Aorta (tissue), 5 donors: ENCODE measurements at regions not wholly inside any gene's neighbourhood (a gene's known extent, or its start where the extent isn't known, plus 50 kb on each side); places are given as distances from the start of the nearest gene placed in this dataset.
"Not testable (repeated sequence)": the region's sequence is repeated elsewhere in the genome, so short reads cannot be mapped to it uniquely, and the experiment has no call there.

Experiments
- ATAC-seq: fragments of 200-7000 bp; cut with Tn5 transposase; one replicate; pipeline ENCODE4 v1.9.1; 2022; ENCODE audit warnings: moderate library complexity; ENCODE audit not compliant: low FRiP score
- DNase-seq, 2 donors: peaks; one replicate each; pipeline ENCODE4 v3.0.0-alpha.2; 2020
- H3K27ac ChIP-seq, 2 donors: one replicate each; pipeline ENCODE4 v1.5.1; 2013; ENCODE audit warnings: low read length in 2 of 2, mild to moderate bottlenecking in 2 of 2, moderate library complexity in 2 of 2, control low read depth in 1 of 2, inconsistent platforms in 1 of 2, low read depth in 1 of 2
- H3K27me3 ChIP-seq, 2 donors: one replicate each; pipeline ENCODE4 v1.6.1; 2013; ENCODE audit warnings: control low read depth in 1 of 2, low read length in 1 of 2, mild to moderate bottlenecking in 1 of 2, moderate library complexity in 1 of 2; ENCODE audit not compliant: insufficient read depth in 2 of 2, control insufficient read depth in 1 of 2
- H3K36me3 ChIP-seq, 2 donors: one replicate each; pipeline ENCODE4 v1.6.1; 2013; ENCODE audit warnings: control low read depth in 1 of 2, low read length in 1 of 2, mild to moderate bottlenecking in 1 of 2; ENCODE audit not compliant: insufficient read depth in 2 of 2, control insufficient read depth in 1 of 2
- H3K4me1 ChIP-seq, 2 donors: one replicate each; pipeline ENCODE4 v1.6.1; 2013; ENCODE audit warnings: low read length in 2 of 2, control low read depth in 1 of 2, mild to moderate bottlenecking in 1 of 2, moderate library complexity in 1 of 2; ENCODE audit not compliant: insufficient read depth in 2 of 2, control insufficient read depth in 1 of 2
- H3K4me3 ChIP-seq, 2 donors: one replicate each; pipeline ENCODE4 v1.5.1; 2013; ENCODE audit warnings: low read length in 2 of 2, control low read depth in 1 of 2, mild to moderate bottlenecking in 1 of 2
- H3K9me3 ChIP-seq: one replicate; pipeline ENCODE4 v1.6.1; 2013; ENCODE audit warnings: mild to moderate bottlenecking, low read length; ENCODE audit not compliant: control insufficient read depth
- WGBS, 2 donors: extraction: QIAGEN DNeasy Blood & Tissue Kit; methylation state at CpG; one replicate each; pipeline ENCODE4 v1.1.7; 2013; 5-methylcytosine and 5-hydroxymethylcytosine counted together
- intact Hi-C, 2 donors: fragments of 100-400 bp; cut with DNase I; formaldehyde crosslinking; loops; one replicate each; pipeline versions ENCODE4 v1.14.2 to v1.15.0; 2022
- donor health status: healthy with polysubstance abuse.
- donor health status: Bipolar disorder and iron deficiency.
- donor health status: DM: no; HTN: no; CAD: no.
- donor health status: DM: no; HTN: no; CAD: no.
- donor health status: DM: yes; HTN: yes; CAD: no.

- Histone ChIP-seq H3K36me3 (no peaks in the 10 kb centered on the region), H3K4me3 (no peak overlapping the region), H3K27ac (no peak overlapping the region), H3K27me3 (no peaks in the 10 kb centered on the region), H3K4me1 (no peaks in the 10 kb centered on the region), H3K9me3 (peaks cover 1% of the 10 kb centered on the region)
- intact Hi-C loops: no loop called here
- DNase-seq (no peak), ATAC-seq (no peak)
- 56% methylated on average over 5 of the region's 5 CpGs for WGBS, 2 donors
Observed at GRCh38 chr12:114499338-114499737, 93.4 kb upstream of the TBX5 start.

DNA sequence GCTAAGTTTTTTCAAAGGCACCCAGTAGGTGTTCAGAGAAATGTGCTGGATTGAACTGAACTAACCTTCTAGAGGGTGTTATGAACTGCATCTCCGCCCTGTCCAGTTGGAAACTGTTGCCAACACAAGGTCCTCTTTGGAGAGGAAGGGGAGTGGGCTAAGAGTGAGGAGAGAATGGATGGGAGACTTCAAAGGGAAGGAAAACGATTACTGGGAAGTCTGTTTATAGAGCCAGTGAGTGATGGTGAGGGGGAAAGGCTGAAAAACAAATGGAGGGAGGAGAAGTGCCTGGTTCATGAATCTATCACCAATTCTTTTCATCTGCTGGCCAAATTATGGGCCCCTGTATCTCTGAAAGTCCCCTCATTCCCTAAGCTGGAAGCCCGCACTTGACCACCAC lies 86.0 kb upstream of the TBX5 start:
- 33 to 43% methylated on average over 3 of the region's 3 CpGs for WGBS, 2 donors
- intact Hi-C loops: no loop called here
- no peak for ATAC-seq

GRCh38 chr12:114484822-114485459 lies 79.0 kb upstream of the TBX5 start:
- ATAC-seq, H3K27me3 ChIP-seq, H3K36me3 ChIP-seq, H3K27ac ChIP-seq, H3K9me3 ChIP-seq, H3K4me3 ChIP-seq, H3K4me1 ChIP-seq, intact Hi-C loops: not testable (repeated sequence)
- WGBS, 2 donors: 94 to 96% methylated on average over 44 to 45 of the region's 45 CpGs
- DNase-seq: peak in 1 of 2 donors; percentile 73

More for the DNA sequence above, 86.0 kb upstream of the TBX5 start:
- peaks cover under 1% of the 10 kb centered on the region for H3K9me3 ChIP-seq
- H3K4me1 ChIP-seq: no peaks in the 10 kb centered on the region
- H3K27me3 ChIP-seq: no peaks in the 10 kb centered on the region
- DNase-seq: no peak
- H3K36me3 ChIP-seq: no peaks in the 10 kb centered on the region
- H3K4me3 ChIP-seq: no peak overlapping the region
- H3K27ac ChIP-seq: no peak overlapping the region

- 77% methylated on average over 3 of the region's 3 CpGs for WGBS, 2 donors
- no peak overlapping the region for H3K27ac ChIP-seq
Observed at GRCh38 chr12:114483996-114484395, 78.1 kb upstream of the TBX5 start.

GRCh38 chr12:114481200-114481535 lies 75.2 kb upstream of the TBX5 start:
- ATAC-seq: no peak

More at GRCh38 chr12:114483996-114484395, 78.1 kb upstream of the TBX5 start:
- Histone ChIP-seq H3K27me3 (no peaks in the 10 kb centered on the region), H3K4me3 (no peak overlapping the region), H3K36me3 (no peaks in the 10 kb centered on the region), H3K9me3 (peaks cover 3% of the 10 kb centered on the region), H3K4me1 (no peaks in the 10 kb centered on the region)
- ATAC-seq (no peak), DNase-seq (no peak)
- intact Hi-C loops: no loop called here

DNA sequence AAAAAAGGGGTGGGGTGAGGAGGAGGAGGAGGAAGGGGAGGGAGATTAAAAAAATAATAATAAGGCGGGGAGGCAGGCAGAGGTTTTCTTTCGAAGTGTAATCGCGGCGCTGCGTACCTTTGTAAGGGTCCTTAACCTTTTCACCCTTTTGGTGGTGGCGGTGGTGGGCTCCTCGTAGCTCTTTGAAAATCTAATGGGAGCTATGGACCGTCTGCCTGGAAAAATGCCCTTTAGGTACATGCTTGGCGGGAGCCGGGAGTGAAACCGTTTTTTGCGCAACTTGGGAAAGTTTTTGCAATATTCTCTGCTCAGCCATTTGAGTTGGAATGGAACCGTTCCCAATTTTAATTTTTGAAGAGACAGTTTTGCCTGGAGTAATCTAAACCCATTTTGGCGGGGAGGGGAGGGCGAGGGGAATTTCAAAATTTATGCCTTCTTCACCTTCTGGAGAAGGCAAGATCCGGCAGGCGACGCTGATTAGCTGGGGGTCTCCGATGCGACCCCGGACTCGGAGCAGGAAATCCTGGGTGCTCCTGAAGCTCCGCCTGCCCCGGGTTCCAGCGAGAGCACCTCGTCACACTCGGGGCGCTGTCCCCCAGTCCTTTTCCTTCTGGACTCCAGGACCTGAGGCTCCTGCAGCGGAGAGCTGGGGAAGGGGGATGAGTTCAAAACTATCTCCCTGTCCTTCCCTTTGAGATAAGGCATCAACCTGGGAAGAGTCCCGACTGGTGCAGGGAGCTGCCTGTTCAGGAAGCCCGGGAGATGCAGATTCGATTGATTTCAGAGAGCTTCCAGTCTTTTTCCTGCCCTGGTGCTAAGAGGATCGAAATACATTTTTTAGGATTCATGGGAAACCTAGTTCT lies 74.6 kb upstream of the TBX5 start:
- Histone ChIP-seq H3K4me3 (peak overlapping the region; percentile 14 to 44), H3K27me3 (no peaks in the 10 kb centered on the region), H3K27ac (no peak overlapping the region), H3K9me3 (no peaks in the 10 kb centered on the region), H3K36me3 (no peaks in the 10 kb centered on the region), H3K4me1 (no peaks in the 10 kb centered on the region)
- DNase-seq: no peak
- no peak for ATAC-seq
- 6 to 7% methylated on average over 34 of the region's 34 CpGs for WGBS, 2 donors
- intact Hi-C loops: no loop called here

More at GRCh38 chr12:114481200-114481535, 75.2 kb upstream of the TBX5 start:
- DNase-seq: no peak
- Histone ChIP-seq H3K27me3 (no peaks in the 10 kb centered on the region), H3K4me1 (no peaks in the 10 kb centered on the region), H3K9me3 (peaks cover under 1% of the 10 kb centered on the region), H3K4me3 (no peak overlapping the region), H3K27ac (no peak overlapping the region), H3K36me3 (no peaks in the 10 kb centered on the region)
- intact Hi-C loops: no loop called here
- WGBS, 2 donors: 8 to 10% methylated on average over 6 of the region's 6 CpGs

DNA sequence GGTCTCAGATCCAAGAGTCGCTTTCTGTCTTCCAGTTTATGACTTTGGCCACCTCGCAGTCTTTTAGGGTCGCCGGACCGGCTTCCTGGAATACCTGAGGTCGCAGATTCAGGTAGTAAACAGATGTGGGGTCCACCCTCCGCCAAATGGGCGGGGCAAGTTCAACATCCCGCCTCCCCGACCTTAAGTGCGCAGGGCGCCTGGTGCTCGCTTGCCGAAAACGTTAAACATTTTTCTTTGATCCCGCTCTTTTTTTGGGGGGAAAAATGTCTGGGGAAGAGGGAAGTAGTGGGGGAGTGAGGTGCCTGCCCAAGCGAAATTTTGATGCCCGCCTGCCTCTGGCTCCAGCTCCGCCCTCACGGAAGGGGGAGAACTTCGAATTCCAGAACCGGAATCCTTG lies 73.9 kb upstream of the TBX5 start:
- no peaks in the 10 kb centered on the region for H3K27me3 ChIP-seq
- H3K27ac ChIP-seq: no peak overlapping the region
- peak overlapping the region in 1 of 2 donors; percentile 14 for H3K4me3 ChIP-seq
- H3K9me3 ChIP-seq: no peaks in the 10 kb centered on the region
- intact Hi-C loops: loop anchor here in 1 of 2 donors (10.0 kb wide), 1 partner anchor 315 kb away; no protein-coding TSS in a partner anchor
- no peaks in the 10 kb centered on the region for H3K36me3 ChIP-seq
- 4 to 6% methylated on average over 22 of the region's 22 CpGs for WGBS, 2 donors
- no peak for DNase-seq
- H3K4me1 ChIP-seq: no peaks in the 10 kb centered on the region
- no peak for ATAC-seq

GRCh38 chr12:114478865-114479264 lies 72.9 kb upstream of the TBX5 start:
- H3K4me3 ChIP-seq: no peak overlapping the region
- DNase-seq: no peak
- intact Hi-C loops: loop anchor here in 1 of 2 donors (10.0 kb wide), 1 partner anchor 314 kb away; no protein-coding TSS in a partner anchor
- no peaks in the 10 kb centered on the region for H3K9me3 ChIP-seq
- H3K27ac ChIP-seq: no peak overlapping the region
- H3K27me3 ChIP-seq: no peaks in the 10 kb centered on the region
- ATAC-seq: no peak
- no peaks in the 10 kb centered on the region for H3K36me3 ChIP-seq
- no peaks in the 10 kb centered on the region for H3K4me1 ChIP-seq
- 31 to 37% methylated on average over 5 of the region's 5 CpGs for WGBS, 2 donors
